ENCODE measurements at regions not wholly inside any gene's neighbourhood (a gene's known extent, or its start where the extent isn't known, plus 50 kb on each side); places are given as distances from the start of the nearest gene placed in this dataset.
"Not testable (repeated sequence)": the region's sequence is repeated elsewhere in the genome, so short reads cannot be mapped to it uniquely, and the experiment has no call there.

DNA sequence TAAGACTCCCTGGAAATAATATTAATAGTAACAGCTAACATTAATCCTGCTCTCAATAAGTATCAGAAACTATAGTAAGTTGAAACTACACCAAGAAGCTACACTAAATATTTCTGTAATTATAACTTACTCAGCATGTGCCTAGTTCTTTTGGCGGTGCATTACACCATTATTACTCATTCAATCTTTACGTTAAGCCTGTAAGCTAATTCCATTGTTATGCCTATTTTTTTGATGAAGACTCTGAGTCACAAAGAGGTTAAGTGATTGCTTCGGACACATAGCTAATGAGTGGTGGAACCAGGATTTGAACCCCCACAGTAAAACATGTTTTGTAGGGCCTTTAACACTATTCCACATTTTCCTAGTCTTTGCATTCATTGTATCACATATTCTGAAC lies 111.6 kb downstream of the RASSF10 start:
- CTCF ChIA-PET = interaction anchor here (0.5 to 1.1 kb wide), 3 partner anchors 11 to 118 kb away, joined by 3 to 4 read pairs (median 3); no protein-coding TSS in a partner anchor
- Mint-ChIP-seq H3K27me3 (ENCODE audit: low read depth) (peaks cover 36% of the 10 kb centered on the region), H3K36me3 (ENCODE audit: low read depth) (peaks cover 2% of the 10 kb centered on the region), H3K4me3 (no peak overlapping the region), H3K27ac (no peak overlapping the region), H3K4me1 (ENCODE audit: low read depth) (no peaks in the 10 kb centered on the region), H3K9me3 (no peaks in the 10 kb centered on the region)
- intact Hi-C loops (cut with micrococcal nuclease) = no loop called here
- DNase-seq = no peak

- DNase-seq = no peak
- Mint-ChIP-seq H3K4me3 (no peak overlapping the region), H3K4me1 (ENCODE audit: low read depth) (no peaks in the 10 kb centered on the region), H3K27ac (no peak overlapping the region), H3K9me3 (no peaks in the 10 kb centered on the region), H3K27me3 (ENCODE audit: low read depth) (peaks cover 30% of the 10 kb centered on the region), H3K36me3 (ENCODE audit: low read depth) (peaks cover 2% of the 10 kb centered on the region)
- CTCF ChIA-PET = interaction anchor here (0.6 kb wide), 1 partner anchor 29 kb away, joined by 3 read pairs; no protein-coding TSS in a partner anchor
- intact Hi-C loops (cut with micrococcal nuclease) = no loop called here
Measured at GRCh38 chr11:13126430-13126829, 117.3 kb downstream of the RASSF10 start.

- Mint-ChIP-seq H3K9me3 (no peaks in the 10 kb centered on the region), H3K36me3 (ENCODE audit: low read depth) (peaks cover 2% of the 10 kb centered on the region), H3K27ac (no peak overlapping the region), H3K4me1 (ENCODE audit: low read depth) (no peaks in the 10 kb centered on the region), H3K4me3 (no peak overlapping the region), H3K27me3 (ENCODE audit: low read depth) (peaks cover 29% of the 10 kb centered on the region)
- no peak for DNase-seq
- CTCF ChIA-PET = interaction anchor here (0.6 kb wide), 1 partner anchor 29 kb away, joined by 3 read pairs; no protein-coding TSS in a partner anchor
- intact Hi-C loops (cut with micrococcal nuclease) = no loop called here
Measured at GRCh38 chr11:13127161-13127560, 118.0 kb downstream of the RASSF10 start.

- intact Hi-C loops (cut with micrococcal nuclease) = no loop called here
- H3K4me1 Mint-ChIP-seq (ENCODE audit: low read depth) = no peaks in the 10 kb centered on the region
- H3K27me3 Mint-ChIP-seq (ENCODE audit: low read depth) = peaks cover 21% of the 10 kb centered on the region
- no peak for DNase-seq
- H3K27ac Mint-ChIP-seq = no peak overlapping the region
- no peak overlapping the region for H3K4me3 Mint-ChIP-seq
- no peaks in the 10 kb centered on the region for H3K9me3 Mint-ChIP-seq
- CTCF ChIA-PET = no interaction called here
- H3K36me3 Mint-ChIP-seq (ENCODE audit: low read depth) = no peaks in the 10 kb centered on the region
Measured at GRCh38 chr11:13128354-13128753, 119.2 kb downstream of the RASSF10 start.

- H3K4me3 Mint-ChIP-seq = no peak overlapping the region
- CTCF ChIA-PET = interaction anchor here (0.7 kb wide), 1 partner anchor 644 kb away, joined by 3 read pairs; no protein-coding TSS in a partner anchor
- no peak overlapping the region for H3K27ac Mint-ChIP-seq
- no peaks in the 10 kb centered on the region for H3K4me1 Mint-ChIP-seq (ENCODE audit: low read depth)
- H3K36me3 Mint-ChIP-seq (ENCODE audit: low read depth) = no peaks in the 10 kb centered on the region
- H3K9me3 Mint-ChIP-seq = peaks cover 2% of the 10 kb centered on the region
- intact Hi-C loops (cut with micrococcal nuclease) = no loop called here
- H3K27me3 Mint-ChIP-seq (ENCODE audit: low read depth) = peaks cover 20% of the 10 kb centered on the region
- no peak for DNase-seq
Measured at GRCh38 chr11:13134066-13134465, 125.0 kb downstream of the RASSF10 start.

DNA sequence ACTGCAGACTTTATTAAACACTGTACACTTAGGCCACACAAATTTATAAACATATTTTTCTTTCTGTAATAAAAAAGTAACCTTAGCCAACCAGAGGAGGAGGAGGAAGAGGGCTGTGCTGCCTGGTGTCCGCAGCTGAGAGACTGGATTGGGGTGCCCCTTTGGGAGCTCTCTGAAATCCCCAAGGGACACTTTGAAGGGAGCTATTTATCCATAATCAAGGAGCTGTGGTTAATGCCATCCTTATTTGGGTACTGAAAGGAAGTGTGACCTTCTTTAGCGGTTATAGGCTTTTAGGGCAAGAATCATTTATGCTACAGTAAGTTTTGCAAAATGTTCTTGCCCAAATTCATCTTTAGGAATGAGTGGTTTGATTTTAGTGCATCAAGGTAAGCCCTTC lies 125.8 kb downstream of the RASSF10 start:
- Mint-ChIP-seq H3K9me3 (peaks cover 3% of the 10 kb centered on the region), H3K4me1 (ENCODE audit: low read depth) (no peaks in the 10 kb centered on the region), H3K4me3 (no peak overlapping the region), H3K27me3 (ENCODE audit: low read depth) (peaks cover 25% of the 10 kb centered on the region), H3K36me3 (ENCODE audit: low read depth) (no peaks in the 10 kb centered on the region), H3K27ac (no peak overlapping the region)
- no peak for DNase-seq
- intact Hi-C loops (cut with micrococcal nuclease) = no loop called here
- CTCF ChIA-PET = no interaction called here

GRCh38 chr11:13135385-13136271 lies 126.5 kb downstream of the RASSF10 start:
- DNase-seq = no peak
- H3K27me3 Mint-ChIP-seq (ENCODE audit: low read depth) = peaks cover 28% of the 10 kb centered on the region
- peaks cover 3% of the 10 kb centered on the region for H3K9me3 Mint-ChIP-seq
- CTCF ChIA-PET = no interaction called here
- intact Hi-C loops (cut with micrococcal nuclease) = no loop called here
- no peak overlapping the region for H3K4me3 Mint-ChIP-seq
- H3K36me3 Mint-ChIP-seq (ENCODE audit: low read depth) = no peaks in the 10 kb centered on the region
- no peaks in the 10 kb centered on the region for H3K4me1 Mint-ChIP-seq (ENCODE audit: low read depth)
- no peak overlapping the region for H3K27ac Mint-ChIP-seq

DNA sequence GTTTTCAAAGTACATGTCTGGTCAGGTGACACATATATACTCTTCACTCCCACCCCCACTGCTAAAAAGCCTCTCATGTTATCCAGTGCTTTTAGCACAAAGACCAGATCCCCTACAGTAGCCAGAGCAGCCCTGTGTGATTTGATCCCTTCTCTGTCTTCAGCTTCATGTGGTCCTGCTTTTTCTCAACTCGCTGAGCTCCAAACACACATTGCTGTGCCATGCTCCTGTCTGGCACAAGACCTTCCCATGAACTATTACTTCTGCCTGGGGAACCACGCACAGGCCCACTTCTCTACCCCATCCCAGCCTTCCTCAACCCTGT lies 127.1 kb downstream of the RASSF10 start:
- Mint-ChIP-seq H3K27me3 (ENCODE audit: low read depth) (peaks cover 28% of the 10 kb centered on the region), H3K36me3 (ENCODE audit: low read depth) (no peaks in the 10 kb centered on the region), H3K27ac (no peak overlapping the region), H3K9me3 (peaks cover 3% of the 10 kb centered on the region), H3K4me3 (no peak overlapping the region), H3K4me1 (ENCODE audit: low read depth) (no peaks in the 10 kb centered on the region)
- DNase-seq = no peak
- CTCF ChIA-PET = interaction anchor here (0.5 kb wide), 1 partner anchor 50 kb away, joined by 3 read pairs; no protein-coding TSS in a partner anchor
- intact Hi-C loops (cut with micrococcal nuclease) = no loop called here

GRCh38 chr11:13137844-13138301 lies 128.8 kb downstream of the RASSF10 start:
- CTCF ChIA-PET = interaction anchor here (0.6 kb wide), 1 partner anchor 730 kb away, joined by 3 read pairs; no protein-coding TSS in a partner anchor

GRCh38 chr11:13139085-13139484 lies 130.0 kb downstream of the RASSF10 start:
- intact Hi-C loops (cut with micrococcal nuclease); H3K9me3 Mint-ChIP-seq; H3K27ac Mint-ChIP-seq; DNase-seq; H3K4me1 Mint-ChIP-seq (ENCODE audit: low read depth); CTCF ChIA-PET; H3K4me3 Mint-ChIP-seq; H3K36me3 Mint-ChIP-seq (ENCODE audit: low read depth): not testable (repeated sequence)
- peaks cover 28% of the 10 kb centered on the region for H3K27me3 Mint-ChIP-seq (ENCODE audit: low read depth)

More at GRCh38 chr11:13137844-13138301, 128.8 kb downstream of the RASSF10 start:
- no peaks in the 10 kb centered on the region for H3K36me3 Mint-ChIP-seq (ENCODE audit: low read depth)
- H3K4me1 Mint-ChIP-seq (ENCODE audit: low read depth) = no peaks in the 10 kb centered on the region
- intact Hi-C loops (cut with micrococcal nuclease) = no loop called here
- H3K9me3 Mint-ChIP-seq = peaks cover 3% of the 10 kb centered on the region
- H3K27me3 Mint-ChIP-seq (ENCODE audit: low read depth) = peaks cover 28% of the 10 kb centered on the region
- H3K4me3 Mint-ChIP-seq = no peak overlapping the region
- no peak for DNase-seq
- no peak overlapping the region for H3K27ac Mint-ChIP-seq

DNA sequence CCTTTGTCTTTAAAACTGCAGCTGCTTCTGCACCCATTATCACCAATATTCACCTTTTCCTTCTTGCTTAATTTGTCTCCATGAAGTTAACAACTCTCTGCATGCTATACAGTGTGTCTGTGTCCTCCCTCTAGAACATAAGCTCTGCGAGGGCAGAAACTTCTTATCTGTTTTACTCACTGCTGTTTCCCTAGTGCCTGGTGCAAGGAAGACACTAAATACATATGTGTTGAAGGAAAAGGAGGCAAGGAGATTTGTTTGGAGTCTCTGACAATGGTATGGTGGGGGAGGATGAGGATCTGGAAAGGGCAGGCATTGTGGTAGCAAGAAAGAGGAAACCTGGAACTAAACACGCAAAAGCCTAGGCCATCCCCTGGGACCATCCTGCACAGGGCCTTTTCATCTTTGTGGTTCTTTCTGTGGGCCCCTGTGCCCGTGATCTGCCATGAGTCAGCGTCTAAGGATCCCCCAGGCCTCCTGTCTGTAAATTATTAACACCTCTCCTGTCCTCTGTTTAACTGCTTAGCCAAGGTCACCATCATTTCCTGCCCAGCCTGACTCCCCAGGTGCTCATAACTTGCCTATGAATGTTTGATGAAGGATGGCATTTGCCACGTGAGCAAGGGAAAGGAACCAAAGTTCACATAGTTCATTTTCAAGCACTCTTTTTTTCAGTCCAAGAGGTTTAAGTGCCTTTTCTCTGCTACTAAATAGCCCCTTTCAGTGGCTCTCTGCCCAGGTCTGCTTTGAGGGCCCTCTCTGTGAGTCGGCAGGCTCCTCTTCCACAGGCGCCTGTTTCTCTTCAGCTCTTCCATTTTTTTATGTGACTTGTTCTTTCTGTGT lies 131.1 kb downstream of the RASSF10 start:
- Mint-ChIP-seq H3K36me3 (ENCODE audit: low read depth) (no peaks in the 10 kb centered on the region), H3K4me1 (ENCODE audit: low read depth) (no peaks in the 10 kb centered on the region)
- no peak for DNase-seq

DNA sequence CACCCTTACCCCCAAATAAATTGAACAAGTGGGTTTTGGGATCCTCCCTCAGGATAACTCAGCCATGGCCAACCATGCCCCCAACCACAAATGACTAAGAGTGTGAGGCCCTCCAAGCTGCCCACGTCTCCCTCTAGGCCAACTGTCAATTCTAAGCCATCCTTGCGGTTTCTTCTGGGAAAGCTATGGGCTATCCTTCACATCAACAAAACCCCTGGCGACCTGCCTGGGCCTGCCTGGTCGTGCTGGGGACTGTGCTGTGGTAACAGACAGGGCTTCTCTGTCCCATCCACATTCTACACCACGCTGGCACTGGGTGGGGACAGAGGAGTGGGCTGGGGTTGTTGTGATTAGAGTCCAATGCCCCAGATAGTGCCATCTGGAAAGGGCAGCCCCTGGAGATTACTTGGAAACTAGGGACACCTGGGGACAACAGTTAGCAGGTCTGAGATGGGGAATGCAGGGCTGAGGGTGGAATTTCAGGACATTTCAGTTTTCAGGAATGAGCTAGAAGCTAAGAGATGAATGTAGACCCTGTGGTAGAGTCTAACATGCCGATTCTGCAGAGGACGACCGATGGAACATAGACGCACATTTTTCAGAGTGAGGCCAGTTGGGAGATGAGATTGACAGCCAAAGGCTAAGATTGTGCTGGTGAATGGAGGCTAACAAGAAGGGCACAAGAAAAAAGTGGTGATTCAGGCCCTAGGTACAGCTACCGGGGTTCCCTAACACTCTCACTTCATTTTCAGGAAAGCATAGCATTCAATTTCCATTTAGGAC lies 131.9 kb downstream of the RASSF10 start:
- intact Hi-C loops (cut with micrococcal nuclease) = no loop called here
- Mint-ChIP-seq H3K9me3 (peaks cover 3% of the 10 kb centered on the region), H3K4me3 (no peak overlapping the region), H3K27me3 (ENCODE audit: low read depth) (peaks cover 24% of the 10 kb centered on the region), H3K27ac (no peak overlapping the region), H3K4me1 (ENCODE audit: low read depth) (no peaks in the 10 kb centered on the region), H3K36me3 (ENCODE audit: low read depth) (no peaks in the 10 kb centered on the region)
- CTCF ChIA-PET = no interaction called here
- DNase-seq = no peak

More for the DNA sequence above, 131.1 kb downstream of the RASSF10 start:
- intact Hi-C loops (cut with micrococcal nuclease) = no loop called here
- CTCF ChIA-PET = no interaction called here
- Mint-ChIP-seq H3K27ac (no peak overlapping the region), H3K4me3 (no peak overlapping the region), H3K9me3 (peaks cover 3% of the 10 kb centered on the region), H3K27me3 (ENCODE audit: low read depth) (peaks cover 25% of the 10 kb centered on the region)

All from activated naive CD4-positive, alpha-beta T cell treated with anti-CD3 and anti-CD28 coated beads for 36 hours (primary cell).